ENCODE measurements at regions not wholly inside any gene's neighbourhood (a gene's known extent, or its start where the extent isn't known, plus 50 kb on each side); places are given as distances from the start of the nearest gene placed in this dataset.

- TF ChIP-seq POLR2A (IDR thresholded peaks at IDR 0.05; ENCODE audit: low read depth, low read length) (no peak), POLR2AphosphoS5 (IDR thresholded peaks at IDR 0.05; ENCODE audit: low read depth, low read length) (no peak), TAF1 (IDR thresholded peaks at IDR 0.05; ENCODE audit: borderline replicate concordance, low read depth, low read length) (no peak)
Measured at GRCh38 chr9:33660772-33661171, 134.6 kb upstream of the PRSS3 start.

Measured in GM12892 (cell line).